ENCODE measurements at regions not wholly inside any gene's neighbourhood (a gene's known extent, or its start where the extent isn't known, plus 50 kb on each side); places are given as distances from the start of the nearest gene placed in this dataset.

GRCh38 chr5:7315118-7315517, 80.8 kb upstream of the ADCY2 start:
- DNase-seq: no peak

GRCh38 chr5:7317751-7318150, 78.2 kb upstream of the ADCY2 start:
- DNase-seq: no peak

GRCh38 chr5:7320701-7321301, 75.1 kb upstream of the ADCY2 start:
- no peak for DNase-seq

- no peak for DNase-seq
These were observed 74.2 kb upstream of the ADCY2 start for GRCh38 chr5:7321724-7322123.

- DNase-seq: no peak
These were observed 71.0 kb upstream of the ADCY2 start for GRCh38 chr5:7324919-7325318.

- DNase-seq: no peak
These were observed 69.7 kb upstream of the ADCY2 start for GRCh38 chr5:7325975-7326913.

- DNase-seq: no peak
These were observed 66.8 kb upstream of the ADCY2 start for GRCh38 chr5:7329141-7329540.

- no peak for DNase-seq
These were observed 66.2 kb upstream of the ADCY2 start for GRCh38 chr5:7329712-7330111.

- DNase-seq: no peak
These were observed 65.7 kb upstream of the ADCY2 start for GRCh38 chr5:7330256-7330655.

- DNase-seq: no peak
These were observed 64.8 kb upstream of the ADCY2 start for GRCh38 chr5:7331131-7331530.

Data from DMS 273 treated with DMSO at 0.1 percent for 48 hours (cell line).